BJ (cell line): ENCODE measurements at regions not wholly inside any gene's neighbourhood (a gene's known extent, or its start where the extent isn't known, plus 50 kb on each side); places are given as distances from the start of the nearest gene placed in this dataset.
"Not testable (repeated sequence)": the region's sequence is repeated elsewhere in the genome, so short reads cannot be mapped to it uniquely, and the experiment has no call there.

Source experiments
- CTCF ChIA-PET: fragments of 350-600 bp; formaldehyde crosslinking; extraction: SDS; loops from one replicate; lab custom pipeline; 2021; ENCODE audit warnings: antibody characterized with exemption, inconsistent platforms; lab: Yijun Ruan, JAX
- POLR2A ChIA-PET: fragments of 300-600 bp; sonication (Branson Sonifier 250); formaldehyde crosslinking; extraction: SDS; loops from one replicate; lab custom pipeline; 2021; ENCODE audit warnings: antibody characterized with exemption; lab: Charles Lee
- DNase-seq: peaks from one replicate; pipeline ENCODE4 v3.0.0-alpha.2; 2011; ENCODE audit warnings: low read depth
- H3K27me3 ChIP-seq: 2 replicates; pipeline ENCODE4 v1.6.0; 2011; ENCODE audit warnings: low read length; ENCODE audit not compliant: control insufficient read depth, insufficient read depth
- H3K36me3 ChIP-seq: 2 replicates; pipeline ENCODE4 v1.5.1; 2011; ENCODE audit warnings: low read length; ENCODE audit not compliant: control insufficient read depth, insufficient read depth
- H3K4me3 ChIP-seq: 2 replicates; pipeline ENCODE4 v1.5.1; 2011; ENCODE audit warnings: low read depth, mild to moderate bottlenecking, control low read depth, low read length
- CTCF ChIP-seq: IDR thresholded peaks from 2 replicates; pipeline ENCODE4 v1.5.1; 2011; ENCODE audit warnings: low read depth, mild to moderate bottlenecking, control low read depth, inconsistent platforms, low read length, moderate library complexity; ENCODE audit not compliant: insufficient read depth

- H3K36me3 ChIP-seq: no peaks in the 10 kb centered on the region
- no peaks in the 10 kb centered on the region for H3K27me3 ChIP-seq
- H3K4me3 ChIP-seq: no peak overlapping the region
- POLR2A ChIA-PET: no interaction called here
- DNase-seq: no peak
- CTCF ChIA-PET: no interaction called here
- TF ChIP-seq CTCF: no peak
Observed at GRCh38 chr4:79662651-79663050, 254.6 kb upstream of the GK2 start.

- Histone ChIP-seq H3K36me3 (no peaks in the 10 kb centered on the region), H3K4me3 (no peak overlapping the region), H3K27me3 (no peaks in the 10 kb centered on the region)
- ChIA-PET CTCF (no interaction called here), POLR2A (no interaction called here)
- no peak for TF ChIP-seq CTCF
- no peak for DNase-seq
Observed at GRCh38 chr4:79661196-79661595, 253.2 kb upstream of the GK2 start.

GRCh38 chr4:79659308-79659870 lies 251.4 kb upstream of the GK2 start:
- not testable (repeated sequence) for H3K4me3 ChIP-seq

GRCh38 chr4:79657379-79657778 lies 249.4 kb upstream of the GK2 start:
- POLR2A ChIA-PET: no interaction called here
- TF ChIP-seq CTCF: no peak
- no peaks in the 10 kb centered on the region for H3K36me3 ChIP-seq
- H3K27me3 ChIP-seq: no peaks in the 10 kb centered on the region
- no peak for DNase-seq
- CTCF ChIA-PET: no interaction called here
- no peak overlapping the region for H3K4me3 ChIP-seq

More at GRCh38 chr4:79659308-79659870, 251.4 kb upstream of the GK2 start:
- H3K27me3 ChIP-seq, DNase-seq, H3K36me3 ChIP-seq, POLR2A ChIA-PET, CTCF ChIA-PET: not testable (repeated sequence)

GRCh38 chr4:79653871-79654270 lies 245.8 kb upstream of the GK2 start:
- no peak for DNase-seq
- H3K4me3 ChIP-seq: no peak overlapping the region
- ChIA-PET CTCF (no interaction called here), POLR2A (no interaction called here)
- no peaks in the 10 kb centered on the region for H3K27me3 ChIP-seq
- TF ChIP-seq CTCF: no peak
- no peaks in the 10 kb centered on the region for H3K36me3 ChIP-seq

- DNase-seq: no peak
- TF ChIP-seq CTCF: no peak
- H3K36me3 ChIP-seq: no peaks in the 10 kb centered on the region
- no peak overlapping the region for H3K4me3 ChIP-seq
- H3K27me3 ChIP-seq: no peaks in the 10 kb centered on the region
- POLR2A ChIA-PET: no interaction called here
- CTCF ChIA-PET: no interaction called here
Observed at GRCh38 chr4:79652738-79653137, 244.7 kb upstream of the GK2 start.
